ENCODE measurements at regions not wholly inside any gene's neighbourhood (a gene's known extent, or its start where the extent isn't known, plus 50 kb on each side); places are given as distances from the start of the nearest gene placed in this dataset.

GRCh38 chr11:45473341-45473895 is 187.3 kb upstream of the SYT13 start:
- no peak for TF ChIP-seq CTCF (IDR thresholded peaks at IDR 0.05; ENCODE audit: low read depth, low read length)
- TF ChIP-seq EZH2phosphoT487 (IDR thresholded peaks at IDR 0.05; ENCODE audit: low read depth): no peak

Data from OCI-LY3 (cell line).